ENCODE measurements at regions not wholly inside any gene's neighbourhood (a gene's known extent, or its start where the extent isn't known, plus 50 kb on each side); places are given as distances from the start of the nearest gene placed in this dataset.

GRCh38 chr3:59566481-59566975, 516.7 kb upstream of the CFAP20DC start:
- H3K9me2 ChIP-seq (replicated peaks; ENCODE audit: insufficient read depth, low read length), result no peaks in the 10 kb centered on the region
- H3F3A ChIP-seq (ENCODE audit: insufficient read depth, low read length), result no peaks in the 10 kb centered on the region
- H4K20me1 ChIP-seq (ENCODE audit: insufficient read depth, low read length), result no peaks in the 10 kb centered on the region
- no peaks in the 10 kb centered on the region for H3K36me3 ChIP-seq (replicated peaks; ENCODE audit: insufficient read depth, low read length)
- no peak for DNase-seq
- H2AFZ ChIP-seq (ENCODE audit: low read length), result no peak overlapping the region
- H3K27ac ChIP-seq (ENCODE audit: low read length), result no peak overlapping the region
- no peak overlapping the region for H3K4me3 ChIP-seq (ENCODE audit: low read length)
- H3K27me3 ChIP-seq (replicated peaks; ENCODE audit: insufficient read depth, low read length), result no peaks in the 10 kb centered on the region
- H3K79me2 ChIP-seq (ENCODE audit: low read length), result no peaks in the 10 kb centered on the region
- H3K9me3 ChIP-seq (replicated peaks; ENCODE audit: insufficient read depth, low read length), result no peaks in the 10 kb centered on the region
- H3K9ac ChIP-seq (ENCODE audit: low read length), result no peak overlapping the region
- no peak overlapping the region for H3K4me2 ChIP-seq (ENCODE audit: low read depth, low read length)
- TF ChIP-seq CTCF (IDR thresholded peaks at IDR 0.05; ENCODE audit: low read length) (no peak), EZH2phosphoT487 (IDR thresholded peaks at IDR 0.05; ENCODE audit: low read length) (no peak), EZH2 (optimal IDR thresholded peaks at IDR 0.05; ENCODE audit: low read depth, low read length) (no peak)
- no peaks in the 10 kb centered on the region for H3K4me1 ChIP-seq (ENCODE audit: low read length)

DNA sequence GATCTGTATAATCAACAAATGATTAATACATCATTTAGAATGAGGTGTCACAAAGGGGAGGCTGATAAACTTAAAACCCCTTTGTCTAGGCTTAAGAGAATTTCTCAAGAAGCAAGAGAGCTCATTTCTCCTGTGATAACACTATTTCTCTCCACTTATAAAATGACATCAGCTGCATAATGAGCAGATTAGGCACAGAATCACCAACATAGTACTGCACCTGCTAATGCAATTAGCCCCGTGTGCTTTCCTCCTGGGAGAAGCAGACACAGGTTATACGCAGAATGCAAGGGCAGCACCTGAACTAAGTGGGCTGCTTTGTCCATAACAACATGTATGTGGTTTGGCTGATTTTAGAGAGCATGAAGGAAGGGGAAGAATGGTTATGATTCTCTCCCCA, 515.3 kb upstream of the CFAP20DC start:
- no peaks in the 10 kb centered on the region for H3K27me3 ChIP-seq (replicated peaks; ENCODE audit: insufficient read depth, low read length)
- H3K4me2 ChIP-seq (ENCODE audit: low read depth, low read length), result no peak overlapping the region
- H3K4me3 ChIP-seq (ENCODE audit: low read length), result no peak overlapping the region
- H3K9ac ChIP-seq (ENCODE audit: low read length), result no peak overlapping the region
- TF ChIP-seq EZH2phosphoT487 (IDR thresholded peaks at IDR 0.05; ENCODE audit: low read length), result no peak
- no peak for TF ChIP-seq CTCF (IDR thresholded peaks at IDR 0.05; ENCODE audit: low read length)
- TF ChIP-seq EZH2 (optimal IDR thresholded peaks at IDR 0.05; ENCODE audit: low read depth, low read length), result no peak
- no peaks in the 10 kb centered on the region for H3K36me3 ChIP-seq (replicated peaks; ENCODE audit: insufficient read depth, low read length)
- no peak overlapping the region for H2AFZ ChIP-seq (ENCODE audit: low read length)
- H4K20me1 ChIP-seq (ENCODE audit: insufficient read depth, low read length), result no peaks in the 10 kb centered on the region
- H3K9me2 ChIP-seq (replicated peaks; ENCODE audit: insufficient read depth, low read length), result no peaks in the 10 kb centered on the region
- DNase-seq, result no peak
- H3K79me2 ChIP-seq (ENCODE audit: low read length), result no peaks in the 10 kb centered on the region
- H3K27ac ChIP-seq (ENCODE audit: low read length), result no peak overlapping the region
- no peaks in the 10 kb centered on the region for H3F3A ChIP-seq (ENCODE audit: insufficient read depth, low read length)
- H3K9me3 ChIP-seq (replicated peaks; ENCODE audit: insufficient read depth, low read length), result no peaks in the 10 kb centered on the region
- no peaks in the 10 kb centered on the region for H3K4me1 ChIP-seq (ENCODE audit: low read length)

GRCh38 chr3:59563966-59564365, 514.1 kb upstream of the CFAP20DC start:
- Histone ChIP-seq H3K27ac (ENCODE audit: low read length) (no peak overlapping the region), H3K4me1 (ENCODE audit: low read length) (no peaks in the 10 kb centered on the region), H3K79me2 (ENCODE audit: low read length) (no peaks in the 10 kb centered on the region), H2AFZ (ENCODE audit: low read length) (no peak overlapping the region), H3K4me2 (ENCODE audit: low read depth, low read length) (no peak overlapping the region), H3K9ac (ENCODE audit: low read length) (no peak overlapping the region), H4K20me1 (ENCODE audit: insufficient read depth, low read length) (no peaks in the 10 kb centered on the region), H3K9me3 (replicated peaks; ENCODE audit: insufficient read depth, low read length) (no peaks in the 10 kb centered on the region), H3K4me3 (ENCODE audit: low read length) (no peak overlapping the region), H3K36me3 (replicated peaks; ENCODE audit: insufficient read depth, low read length) (no peaks in the 10 kb centered on the region), H3K9me2 (replicated peaks; ENCODE audit: insufficient read depth, low read length) (no peaks in the 10 kb centered on the region), H3K27me3 (replicated peaks; ENCODE audit: insufficient read depth, low read length) (no peaks in the 10 kb centered on the region), H3F3A (ENCODE audit: insufficient read depth, low read length) (no peaks in the 10 kb centered on the region)
- DNase-seq, result no peak
- no peak for TF ChIP-seq EZH2 (optimal IDR thresholded peaks at IDR 0.05; ENCODE audit: low read depth, low read length)
- no peak for TF ChIP-seq CTCF (IDR thresholded peaks at IDR 0.05; ENCODE audit: low read length)
- TF ChIP-seq EZH2phosphoT487 (IDR thresholded peaks at IDR 0.05; ENCODE audit: low read length), result no peak

Data from MM.1S (cell line).